SK-N-SH (cell line): ENCODE measurements at regions not wholly inside any gene's neighbourhood (a gene's known extent, or its start where the extent isn't known, plus 50 kb on each side); places are given as distances from the start of the nearest gene placed in this dataset.

Experiments used
- CTCF ChIA-PET: fragments of 300-600, 350-600 bp; formaldehyde crosslinking; extraction: SDS; loops from one replicate; lab custom pipeline; 2021; lab: Yijun Ruan, JAX
- POLR2A ChIA-PET: fragments of 350-600 bp; sonication (Branson Sonifier 250); formaldehyde crosslinking; extraction: SDS; loops from one replicate; lab custom pipeline; 2020; ENCODE audit warnings: antibody characterized with exemption, inconsistent platforms; lab: Yijun Ruan, JAX
- DNase-seq: peaks from one replicate; pipeline ENCODE4 v3.0.0; 2012
- H2AFZ ChIP-seq: fragments of 200-600 bp; sonication (generic); 2 replicates; pipeline ENCODE4 v1.8.1; 2016; ENCODE audit warnings: antibody characterized with exemption, mild to moderate bottlenecking, low read depth
- H3F3A ChIP-seq: fragments of 200-600 bp; sonication (generic); replicated peaks from 2 replicates; pipeline ENCODE3; 2016; ENCODE audit warnings: antibody characterized with exemption, mild to moderate bottlenecking; ENCODE audit not compliant: insufficient read depth
- H3K27ac ChIP-seq, 2 experiments: fragments of 200-500 bp in 1 of 2; fragments of 200-600 bp in 1 of 2; sonication (Bioruptor generic) in 1 of 2; sonication (generic), shearing (Covaris generic) in 1 of 2; 2 replicates each; pipeline versions ENCODE4 v1.5.1 to v1.6.1; 2014 to 2016; ENCODE audit warnings: low read depth in 2 of 2, inconsistent platforms in 1 of 2, low read length in 1 of 2, mild to moderate bottlenecking in 1 of 2, mixed read lengths in 1 of 2
- H3K27me3 ChIP-seq: fragments of 200-600 bp; sonication (generic), shearing (Covaris generic); 2 replicates; pipeline ENCODE4 v1.6.1; 2016; ENCODE audit warnings: mixed run types; ENCODE audit not compliant: insufficient read depth
- H3K36me3 ChIP-seq, 2 experiments: fragments of 200-500 bp in 1 of 2; fragments of 200-600 bp in 1 of 2; sonication (Bioruptor generic) in 1 of 2; sonication (generic) in 1 of 2; replicated peaks in 1 of 2; 2 replicates each; pipeline versions ENCODE3 to v1.5.1; 2014 to 2016; ENCODE audit warnings: low read length in 1 of 2, mild to moderate bottlenecking in 1 of 2; ENCODE audit not compliant: insufficient read depth in 2 of 2, control insufficient read depth in 1 of 2
- H3K4me1 ChIP-seq, 2 experiments: fragments of 200-500 bp in 1 of 2; fragments of 200-600 bp in 1 of 2; sonication (Bioruptor generic) in 1 of 2; sonication (generic), shearing (Covaris generic) in 1 of 2; 2 replicates each; pipeline versions ENCODE4 v1.5.1 to v1.6.1; 2014 to 2016; ENCODE audit warnings: low read depth in 1 of 2, low read length in 1 of 2, mixed run types in 1 of 2; ENCODE audit not compliant: insufficient read depth in 2 of 2, control insufficient read depth in 1 of 2
- H3K4me2 ChIP-seq: fragments of 200-600 bp; sonication (generic), shearing (Covaris generic); 2 replicates; pipeline ENCODE4 v1.6.1; 2017; ENCODE audit warnings: mixed run types
- H3K4me3 ChIP-seq, 2 experiments: fragments of 200-500 bp in 1 of 2; fragments of 200-600 bp in 1 of 2; sonication (Bioruptor generic) in 1 of 2; sonication (generic), shearing (Covaris generic) in 1 of 2; 2 replicates each; pipeline versions ENCODE4 v1.5.1 to v1.8.1; 2014 to 2016; ENCODE audit warnings: low read depth in 2 of 2, inconsistent platforms in 1 of 2, low read length in 1 of 2, mild to moderate bottlenecking in 1 of 2, mixed read lengths in 1 of 2, moderate library complexity in 1 of 2
- H3K79me2 ChIP-seq: fragments of 200-600 bp; sonication (generic); 2 replicates; pipeline ENCODE4 v1.8.1; 2017; ENCODE audit warnings: mild to moderate bottlenecking; ENCODE audit not compliant: insufficient read depth
- H3K9ac ChIP-seq: fragments of 200-600 bp; sonication (generic); 2 replicates; pipeline ENCODE4 v1.6.1; 2017; ENCODE audit warnings: mixed run types
- H3K9me2 ChIP-seq: fragments of 200-600 bp; sonication (generic); 2 replicates; pipeline ENCODE4 v1.6.1; 2017; ENCODE audit warnings: mixed run types
- H3K9me3 ChIP-seq: fragments of 200-600 bp; sonication (generic); 2 replicates; pipeline ENCODE4 v1.6.1; 2017; ENCODE audit warnings: mixed run types, mild to moderate bottlenecking, moderate library complexity
- H4K20me1 ChIP-seq: fragments of 200-600 bp; sonication (generic); 2 replicates; pipeline ENCODE4 v1.6.1; 2017; ENCODE audit warnings: mild to moderate bottlenecking, mixed run types; ENCODE audit not compliant: insufficient read depth
- CHD2 ChIP-seq: fragments of 150-350 bp; IDR thresholded peaks from 2 replicates; pipeline ENCODE4 v1.6.1; 2018; ENCODE audit warnings: low read length; ENCODE audit not compliant: partially characterized antibody
- EZH2phosphoT487 ChIP-seq: fragments of 200-600 bp; sonication (generic); IDR thresholded peaks from 2 replicates; pipeline ENCODE4 v1.6.1; 2017; ENCODE audit warnings: low read depth, mixed run types, mild to moderate bottlenecking, antibody characterized with exemption, moderate library complexity, borderline replicate concordance
- FOSL2 ChIP-seq: IDR thresholded peaks from 2 replicates; pipeline ENCODE4 v1.4.0; 2012; ENCODE audit warnings: low read depth, mild to moderate bottlenecking, moderate library complexity, borderline replicate concordance
- FOXJ3 ChIP-seq: sonication (generic); formaldehyde crosslinking; IDR thresholded peaks from 2 replicates; pipeline ENCODE4 v1.5.1; 2020; ENCODE audit warnings: mild to moderate bottlenecking, missing genetic modification reagents
- NFIC ChIP-seq: IDR thresholded peaks from 2 replicates; pipeline ENCODE4 v1.4.0; 2012; ENCODE audit warnings: borderline replicate concordance
- NRF1 ChIP-seq: IDR thresholded peaks from 2 replicates; pipeline ENCODE4 v1.6.1; 2012; ENCODE audit warnings: low read depth, mild to moderate bottlenecking, low read length
- POLR2AphosphoS5 ChIP-seq: IDR thresholded peaks from 2 replicates; pipeline ENCODE4 v1.6.1; 2012; ENCODE audit warnings: low read depth, low read length
- RAD21 ChIP-seq: IDR thresholded peaks from 2 replicates; pipeline ENCODE4 v1.6.1; 2012; ENCODE audit warnings: mild to moderate bottlenecking, low read length
- RFX5 ChIP-seq: IDR thresholded peaks from 2 replicates; pipeline ENCODE4 v1.6.1; 2012; ENCODE audit warnings: mild to moderate bottlenecking, improper control_type of control experiment, low read length
- TAF1 ChIP-seq: IDR thresholded peaks from 2 replicates; pipeline ENCODE4 v1.6.1; 2012; ENCODE audit warnings: low read depth, mild to moderate bottlenecking, low read length, moderate library complexity, borderline replicate concordance
- TCF12 ChIP-seq: IDR thresholded peaks from 2 replicates; pipeline ENCODE4 v1.4.0; 2012
- TEAD4 ChIP-seq: IDR thresholded peaks from 2 replicates; pipeline ENCODE4 v1.4.0; 2012; ENCODE audit warnings: mild to moderate bottlenecking, borderline replicate concordance; ENCODE audit not compliant: insufficient read depth
- TF ChIP-seq, protein P1 (sequence below): IDR thresholded peaks from 2 replicates; pipeline ENCODE4 v1.4.0; 2012; ENCODE audit warnings: low read depth, borderline replicate concordance
- TF ChIP-seq, protein P2 (sequence below): fragments of 200-600 bp; sonication (generic); IDR thresholded peaks from 2 replicates; pipeline ENCODE4 v1.6.1; 2017; ENCODE audit warnings: antibody characterized with exemption, mild to moderate bottlenecking, moderate library complexity
- TF ChIP-seq, protein P3 (sequence below): fragments of 150-350 bp; IDR thresholded peaks from 2 replicates; pipeline ENCODE4 v1.6.1; 2016; ENCODE audit warnings: mild to moderate bottlenecking, low read depth, low read length
- TF ChIP-seq, protein P4 (sequence below): IDR thresholded peaks from 2 replicates; pipeline ENCODE4 v1.4.0; 2012; ENCODE audit warnings: low read depth, borderline replicate concordance
- TF ChIP-seq, protein P5 (sequence below): IDR thresholded peaks from 2 replicates; pipeline ENCODE4 v1.6.1; 2012; ENCODE audit warnings: mild to moderate bottlenecking, low read depth, low read length, moderate library complexity

DNA sequence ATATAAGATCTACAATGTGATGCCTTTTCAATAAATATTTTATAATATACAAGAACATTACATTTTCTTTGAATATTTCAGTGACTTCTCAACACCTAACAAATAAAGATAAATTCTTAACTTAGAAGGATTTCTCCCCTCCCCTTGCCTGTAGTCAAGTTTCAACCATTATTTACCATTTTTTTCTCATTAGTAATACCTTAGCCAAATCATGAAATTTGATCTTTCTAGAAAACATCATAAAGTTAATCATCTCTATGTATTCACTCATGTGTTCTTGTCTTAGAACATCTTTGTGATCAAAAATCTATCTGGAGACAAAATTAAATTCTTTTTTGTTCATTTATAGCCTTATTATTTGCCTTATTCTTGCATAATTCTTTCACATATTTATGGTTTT, 1201.8 kb upstream of the EPHA6 start:
- TF ChIP-seq POLR2AphosphoS5 (no peak), CHD2 (no peak), RAD21 (no peak), NFIC (no peak), TAF1 (no peak), TEAD4 (no peak), RFX5 (no peak), FOXJ3 (CRISPR knock-in tag) (no peak), NRF1 (no peak), TCF12 (no peak), EZH2phosphoT487 (no peak), FOSL2 (no peak)
- TF ChIP-seq, protein P1, sequence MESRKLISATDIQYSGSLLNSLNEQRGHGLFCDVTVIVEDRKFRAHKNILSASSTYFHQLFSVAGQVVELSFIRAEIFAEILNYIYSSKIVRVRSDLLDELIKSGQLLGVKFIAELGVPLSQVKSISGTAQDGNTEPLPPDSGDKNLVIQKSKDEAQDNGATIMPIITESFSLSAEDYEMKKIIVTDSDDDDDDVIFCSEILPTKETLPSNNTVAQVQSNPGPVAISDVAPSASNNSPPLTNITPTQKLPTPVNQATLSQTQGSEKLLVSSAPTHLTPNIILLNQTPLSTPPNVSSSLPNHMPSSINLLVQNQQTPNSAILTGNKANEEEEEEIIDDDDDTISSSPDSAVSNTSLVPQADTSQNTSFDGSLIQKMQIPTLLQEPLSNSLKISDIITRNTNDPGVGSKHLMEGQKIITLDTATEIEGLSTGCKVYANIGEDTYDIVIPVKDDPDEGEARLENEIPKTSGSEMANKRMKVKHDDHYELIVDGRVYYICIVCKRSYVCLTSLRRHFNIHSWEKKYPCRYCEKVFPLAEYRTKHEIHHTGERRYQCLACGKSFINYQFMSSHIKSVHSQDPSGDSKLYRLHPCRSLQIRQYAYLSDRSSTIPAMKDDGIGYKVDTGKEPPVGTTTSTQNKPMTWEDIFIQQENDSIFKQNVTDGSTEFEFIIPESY = no peak
- TF ChIP-seq, protein P2, sequence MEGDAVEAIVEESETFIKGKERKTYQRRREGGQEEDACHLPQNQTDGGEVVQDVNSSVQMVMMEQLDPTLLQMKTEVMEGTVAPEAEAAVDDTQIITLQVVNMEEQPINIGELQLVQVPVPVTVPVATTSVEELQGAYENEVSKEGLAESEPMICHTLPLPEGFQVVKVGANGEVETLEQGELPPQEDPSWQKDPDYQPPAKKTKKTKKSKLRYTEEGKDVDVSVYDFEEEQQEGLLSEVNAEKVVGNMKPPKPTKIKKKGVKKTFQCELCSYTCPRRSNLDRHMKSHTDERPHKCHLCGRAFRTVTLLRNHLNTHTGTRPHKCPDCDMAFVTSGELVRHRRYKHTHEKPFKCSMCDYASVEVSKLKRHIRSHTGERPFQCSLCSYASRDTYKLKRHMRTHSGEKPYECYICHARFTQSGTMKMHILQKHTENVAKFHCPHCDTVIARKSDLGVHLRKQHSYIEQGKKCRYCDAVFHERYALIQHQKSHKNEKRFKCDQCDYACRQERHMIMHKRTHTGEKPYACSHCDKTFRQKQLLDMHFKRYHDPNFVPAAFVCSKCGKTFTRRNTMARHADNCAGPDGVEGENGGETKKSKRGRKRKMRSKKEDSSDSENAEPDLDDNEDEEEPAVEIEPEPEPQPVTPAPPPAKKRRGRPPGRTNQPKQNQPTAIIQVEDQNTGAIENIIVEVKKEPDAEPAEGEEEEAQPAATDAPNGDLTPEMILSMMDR = no peak
- TF ChIP-seq, protein P3, sequence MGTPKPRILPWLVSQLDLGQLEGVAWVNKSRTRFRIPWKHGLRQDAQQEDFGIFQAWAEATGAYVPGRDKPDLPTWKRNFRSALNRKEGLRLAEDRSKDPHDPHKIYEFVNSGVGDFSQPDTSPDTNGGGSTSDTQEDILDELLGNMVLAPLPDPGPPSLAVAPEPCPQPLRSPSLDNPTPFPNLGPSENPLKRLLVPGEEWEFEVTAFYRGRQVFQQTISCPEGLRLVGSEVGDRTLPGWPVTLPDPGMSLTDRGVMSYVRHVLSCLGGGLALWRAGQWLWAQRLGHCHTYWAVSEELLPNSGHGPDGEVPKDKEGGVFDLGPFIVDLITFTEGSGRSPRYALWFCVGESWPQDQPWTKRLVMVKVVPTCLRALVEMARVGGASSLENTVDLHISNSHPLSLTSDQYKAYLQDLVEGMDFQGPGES = no peak
- TF ChIP-seq, protein P4, sequence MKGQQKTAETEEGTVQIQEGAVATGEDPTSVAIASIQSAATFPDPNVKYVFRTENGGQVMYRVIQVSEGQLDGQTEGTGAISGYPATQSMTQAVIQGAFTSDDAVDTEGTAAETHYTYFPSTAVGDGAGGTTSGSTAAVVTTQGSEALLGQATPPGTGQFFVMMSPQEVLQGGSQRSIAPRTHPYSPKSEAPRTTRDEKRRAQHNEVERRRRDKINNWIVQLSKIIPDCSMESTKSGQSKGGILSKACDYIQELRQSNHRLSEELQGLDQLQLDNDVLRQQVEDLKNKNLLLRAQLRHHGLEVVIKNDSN = no peak
- TF ChIP-seq, protein P5, sequence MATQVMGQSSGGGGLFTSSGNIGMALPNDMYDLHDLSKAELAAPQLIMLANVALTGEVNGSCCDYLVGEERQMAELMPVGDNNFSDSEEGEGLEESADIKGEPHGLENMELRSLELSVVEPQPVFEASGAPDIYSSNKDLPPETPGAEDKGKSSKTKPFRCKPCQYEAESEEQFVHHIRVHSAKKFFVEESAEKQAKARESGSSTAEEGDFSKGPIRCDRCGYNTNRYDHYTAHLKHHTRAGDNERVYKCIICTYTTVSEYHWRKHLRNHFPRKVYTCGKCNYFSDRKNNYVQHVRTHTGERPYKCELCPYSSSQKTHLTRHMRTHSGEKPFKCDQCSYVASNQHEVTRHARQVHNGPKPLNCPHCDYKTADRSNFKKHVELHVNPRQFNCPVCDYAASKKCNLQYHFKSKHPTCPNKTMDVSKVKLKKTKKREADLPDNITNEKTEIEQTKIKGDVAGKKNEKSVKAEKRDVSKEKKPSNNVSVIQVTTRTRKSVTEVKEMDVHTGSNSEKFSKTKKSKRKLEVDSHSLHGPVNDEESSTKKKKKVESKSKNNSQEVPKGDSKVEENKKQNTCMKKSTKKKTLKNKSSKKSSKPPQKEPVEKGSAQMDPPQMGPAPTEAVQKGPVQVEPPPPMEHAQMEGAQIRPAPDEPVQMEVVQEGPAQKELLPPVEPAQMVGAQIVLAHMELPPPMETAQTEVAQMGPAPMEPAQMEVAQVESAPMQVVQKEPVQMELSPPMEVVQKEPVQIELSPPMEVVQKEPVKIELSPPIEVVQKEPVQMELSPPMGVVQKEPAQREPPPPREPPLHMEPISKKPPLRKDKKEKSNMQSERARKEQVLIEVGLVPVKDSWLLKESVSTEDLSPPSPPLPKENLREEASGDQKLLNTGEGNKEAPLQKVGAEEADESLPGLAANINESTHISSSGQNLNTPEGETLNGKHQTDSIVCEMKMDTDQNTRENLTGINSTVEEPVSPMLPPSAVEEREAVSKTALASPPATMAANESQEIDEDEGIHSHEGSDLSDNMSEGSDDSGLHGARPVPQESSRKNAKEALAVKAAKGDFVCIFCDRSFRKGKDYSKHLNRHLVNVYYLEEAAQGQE = no peak
- Histone ChIP-seq H3K27ac (no peak overlapping the region), H4K20me1 (no peaks in the 10 kb centered on the region), H3K36me3 (no peaks in the 10 kb centered on the region), H3K27me3 (no peaks in the 10 kb centered on the region), H3K9me3 (no peaks in the 10 kb centered on the region), H3K4me1 (no peaks in the 10 kb centered on the region), H3K9ac (no peak overlapping the region), H3K79me2 (no peaks in the 10 kb centered on the region), H3K4me3 (no peak overlapping the region), H2AFZ (no peak overlapping the region), H3F3A (no peaks in the 10 kb centered on the region), H3K4me2 (no peak overlapping the region), H3K9me2 (no peaks in the 10 kb centered on the region)
- no peak for DNase-seq
- CTCF ChIA-PET = no interaction called here
- POLR2A ChIA-PET = no interaction called here
